ENCODE measurements at regions not wholly inside any gene's neighbourhood (a gene's known extent, or its start where the extent isn't known, plus 50 kb on each side); places are given as distances from the start of the nearest gene placed in this dataset.

- no peaks in the 10 kb centered on the region for H3K36me3 ChIP-seq
- intact Hi-C loops (cut with DNase I) = no loop called here
- H3K27me3 ChIP-seq = no peaks in the 10 kb centered on the region
- no peak for ATAC-seq
- TF ChIP-seq, protein P1, sequence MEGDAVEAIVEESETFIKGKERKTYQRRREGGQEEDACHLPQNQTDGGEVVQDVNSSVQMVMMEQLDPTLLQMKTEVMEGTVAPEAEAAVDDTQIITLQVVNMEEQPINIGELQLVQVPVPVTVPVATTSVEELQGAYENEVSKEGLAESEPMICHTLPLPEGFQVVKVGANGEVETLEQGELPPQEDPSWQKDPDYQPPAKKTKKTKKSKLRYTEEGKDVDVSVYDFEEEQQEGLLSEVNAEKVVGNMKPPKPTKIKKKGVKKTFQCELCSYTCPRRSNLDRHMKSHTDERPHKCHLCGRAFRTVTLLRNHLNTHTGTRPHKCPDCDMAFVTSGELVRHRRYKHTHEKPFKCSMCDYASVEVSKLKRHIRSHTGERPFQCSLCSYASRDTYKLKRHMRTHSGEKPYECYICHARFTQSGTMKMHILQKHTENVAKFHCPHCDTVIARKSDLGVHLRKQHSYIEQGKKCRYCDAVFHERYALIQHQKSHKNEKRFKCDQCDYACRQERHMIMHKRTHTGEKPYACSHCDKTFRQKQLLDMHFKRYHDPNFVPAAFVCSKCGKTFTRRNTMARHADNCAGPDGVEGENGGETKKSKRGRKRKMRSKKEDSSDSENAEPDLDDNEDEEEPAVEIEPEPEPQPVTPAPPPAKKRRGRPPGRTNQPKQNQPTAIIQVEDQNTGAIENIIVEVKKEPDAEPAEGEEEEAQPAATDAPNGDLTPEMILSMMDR (IDR thresholded peaks at IDR 0.05) = no peak
- H3K27ac ChIP-seq = no peak overlapping the region
- no peak overlapping the region for H3K4me3 ChIP-seq
- DNase-seq = no peak
- no peaks in the 10 kb centered on the region for H3K4me1 ChIP-seq
- no peaks in the 10 kb centered on the region for H3K9me3 ChIP-seq
These were observed 413.9 kb upstream of the NR2F2 start for GRCh38 chr15:95916568-95916967.

- DNase-seq = no peak
- H3K27me3 ChIP-seq = no peaks in the 10 kb centered on the region
- no peaks in the 10 kb centered on the region for H3K4me1 ChIP-seq
- ATAC-seq = no peak
- H3K9me3 ChIP-seq = no peaks in the 10 kb centered on the region
- no peak overlapping the region for H3K27ac ChIP-seq
- H3K36me3 ChIP-seq = no peaks in the 10 kb centered on the region
- H3K4me3 ChIP-seq = no peak overlapping the region
- intact Hi-C loops (cut with DNase I) = no loop called here
- TF ChIP-seq, protein P1 (IDR thresholded peaks at IDR 0.05) = no peak
These were observed 412.0 kb upstream of the NR2F2 start for GRCh38 chr15:95918525-95918924.

- no peaks in the 10 kb centered on the region for H3K9me3 ChIP-seq
- DNase-seq (no peak), ATAC-seq (no peak)
- no peak overlapping the region for H3K4me3 ChIP-seq
- intact Hi-C loops (cut with DNase I) = no loop called here
- TF ChIP-seq, protein P1 (IDR thresholded peaks at IDR 0.05) = no peak
- H3K4me1 ChIP-seq = no peaks in the 10 kb centered on the region
- H3K36me3 ChIP-seq = no peaks in the 10 kb centered on the region
- H3K27ac ChIP-seq = no peak overlapping the region
- no peaks in the 10 kb centered on the region for H3K27me3 ChIP-seq
These were observed 411.0 kb upstream of the NR2F2 start for GRCh38 chr15:95919460-95919859.

GRCh38 chr15:95921404-95921803, 409.1 kb upstream of the NR2F2 start:
- DNase-seq = no peak
- H3K36me3 ChIP-seq = no peaks in the 10 kb centered on the region
- ATAC-seq = no peak
- no peaks in the 10 kb centered on the region for H3K27me3 ChIP-seq
- H3K9me3 ChIP-seq = no peaks in the 10 kb centered on the region
- no peaks in the 10 kb centered on the region for H3K4me1 ChIP-seq
- TF ChIP-seq, protein P1 (IDR thresholded peaks at IDR 0.05) = no peak
- intact Hi-C loops (cut with DNase I) = no loop called here
- no peak overlapping the region for H3K27ac ChIP-seq
- no peak overlapping the region for H3K4me3 ChIP-seq

GRCh38 chr15:95922431-95922830, 408.1 kb upstream of the NR2F2 start:
- H3K4me3 ChIP-seq = no peak overlapping the region
- no peak overlapping the region for H3K27ac ChIP-seq
- TF ChIP-seq, protein P1 (IDR thresholded peaks at IDR 0.05) = no peak
- intact Hi-C loops (cut with DNase I) = no loop called here
- ATAC-seq = peak; percentile 63
- peak in 1 of 4 donors; percentile 18 for DNase-seq
- H3K27me3 ChIP-seq = no peaks in the 10 kb centered on the region
- no peaks in the 10 kb centered on the region for H3K4me1 ChIP-seq
- H3K9me3 ChIP-seq = no peaks in the 10 kb centered on the region
- H3K36me3 ChIP-seq = no peaks in the 10 kb centered on the region
